ENCODE measurements at regions not wholly inside any gene's neighbourhood (a gene's known extent, or its start where the extent isn't known, plus 50 kb on each side); places are given as distances from the start of the nearest gene placed in this dataset.

DNA sequence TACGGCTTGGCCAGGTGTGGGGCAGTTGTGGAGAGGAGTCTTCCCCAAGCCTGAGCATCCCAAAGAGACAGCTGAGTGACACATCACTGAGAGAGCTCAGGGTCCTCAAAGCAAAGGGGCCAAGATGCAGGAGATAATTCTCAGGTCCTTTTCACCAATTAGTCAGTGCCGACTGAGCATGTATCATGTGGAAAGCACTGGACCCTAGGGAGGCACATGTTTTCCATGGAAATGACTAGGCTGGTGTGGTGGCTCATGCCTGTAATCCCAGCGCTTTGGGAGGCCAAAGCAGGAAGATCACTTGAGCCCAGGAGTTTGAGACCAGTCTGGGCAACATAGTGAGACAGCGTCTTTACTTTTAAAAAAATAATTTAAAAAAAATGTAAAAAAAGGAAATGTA, 67.3 kb upstream of the PRPS1 start:
- no peak overlapping the region for H3K14ac ChIP-seq (ENCODE audit: insufficient read length)
- no peak overlapping the region for H3K4ac ChIP-seq (replicated peaks; ENCODE audit: insufficient read length, low read depth, low read length)
- H2BK12ac ChIP-seq (ENCODE audit: low read depth, low read length), result peak overlapping the region; percentile 81
- H3K18ac ChIP-seq (ENCODE audit: extremely low read depth, low read length), result no peak overlapping the region; the same call in 1 of the 2 replicates
- H3K27me3 ChIP-seq (replicated peaks in 1 of 4; ENCODE audit: control insufficient read depth in 3 of 4, extremely low read depth in 1 of 4, insufficient read depth in 3 of 4, low read length in 3 of 4), result no peaks in the 10 kb centered on the region
- no peak overlapping the region for H2BK15ac ChIP-seq (ENCODE audit: low read length)
- 0 out of 2 replicates have a peak overlapping the region, but pooled peaks have one; percentile 48 for H2BK20ac ChIP-seq (ENCODE audit: low read length)
- ChIA-PET CTCF (ENCODE audit: partially characterized antibody) (interaction anchor here (0.9 to 1.0 kb wide), 2 partner anchors 18 to 40 kb away, joined by 3 read pairs; no protein-coding TSS in a partner anchor), POLR2A (ENCODE audit: partially characterized antibody) (interaction anchor here (1.2 kb wide), 2 partner anchors 28 to 68 kb away, joined by 3 read pairs; no protein-coding TSS in a partner anchor)
- no peak overlapping the region for H4K5ac ChIP-seq (ENCODE audit: insufficient read length, low read depth, low read length)
- no peaks in the 10 kb centered on the region for H3K9me3 ChIP-seq (ENCODE audit: insufficient read depth in 2 of 2, low read depth in 1 of 2, low read length in 1 of 2)
- TF ChIP-seq SP2 (IDR thresholded peaks at IDR 0.05; ENCODE audit: low read length) (no peak), E2F6 (IDR thresholded peaks at IDR 0.05) (no peak), CBX8 (IDR thresholded peaks at IDR 0.05; ENCODE audit: borderline replicate concordance, low read depth, low read length) (no peak), SP1 (IDR thresholded peaks at IDR 0.05; ENCODE audit: low read depth, low read length) (no peak)
- no peak overlapping the region for H4K8ac ChIP-seq (ENCODE audit: extremely low read depth, insufficient read depth, low read length)
- no peak overlapping the region for H3K9ac ChIP-seq (replicated peaks in 1 of 4; ENCODE audit: extremely low read depth in 1 of 4, low read depth in 3 of 4, low read length in 3 of 4)
- peaks cover 2 to 27% (median 14%) of the 10 kb centered on the region in 4 experiments; a peak in 6 of 7 replicates for H3K4me1 ChIP-seq (replicated peaks in 1 of 4; ENCODE audit: control insufficient read depth in 3 of 4, insufficient read depth in 4 of 4, low read length in 3 of 4)
- H2BK5ac ChIP-seq (ENCODE audit: low read depth, low read length), result peak overlapping the region; percentile 88; the same call in 1 of the 2 replicates
- no peaks in the 10 kb centered on the region for H3K36me3 ChIP-seq (ENCODE audit: control insufficient read depth in 2 of 4, insufficient read depth in 4 of 4, low read length in 3 of 4)
- no peaks in the 10 kb centered on the region for H4K20me1 ChIP-seq (replicated peaks in 1 of 2; ENCODE audit: control insufficient read depth in 1 of 2, insufficient read depth in 2 of 2, low read length in 2 of 2)
- no peaks in the 10 kb centered on the region for H3K23me2 ChIP-seq (ENCODE audit: low read depth, low read length)
- peak overlapping the region; percentile 68 for H4K91ac ChIP-seq (replicated peaks; ENCODE audit: insufficient read length, low read length)
- no peaks in the 10 kb centered on the region for H3K79me1 ChIP-seq (ENCODE audit: low read depth, low read length)
- FAIRE-seq (no peak), DNase-seq (ENCODE audit: low read depth in 1 of 2, low spot score in 2 of 2) (no peak)
- H3K27ac ChIP-seq (ENCODE audit: low read depth, low read length), result peak overlapping the region; percentile 58; the same call in 1 of the 2 replicates
- H2BK120ac ChIP-seq (replicated peaks; ENCODE audit: low read depth, low read length), result peak overlapping the region; percentile 28
- 85% methylated on average over 2 of the region's 4 CpGs; no CpG with 5 or more reads in 1 of the 2 experiments for WGBS, 2 experiments (ENCODE audit: extremely low coverage in 1 of 2, insufficient coverage in 1 of 2, insufficient read length in 1 of 2, insufficient replicate concordance in 2 of 2, low coverage in 1 of 2, low lambda C conversion rate in 2 of 2, missing lambda C conversion rate in 1 of 2)
- 0 out of 2 replicates have a peak overlapping the region, but pooled peaks have one; percentile 53 for H2AK5ac ChIP-seq (ENCODE audit: low read depth, low read length)
- no peak overlapping the region for H3K23ac ChIP-seq (ENCODE audit: insufficient read length)
- no peaks in the 10 kb centered on the region for H3K79me2 ChIP-seq (ENCODE audit: control insufficient read depth in 1 of 2, insufficient read depth in 2 of 2, low read length in 2 of 2)
- H3K56ac ChIP-seq (replicated peaks; ENCODE audit: insufficient read length, low read depth, low read length), result no peak overlapping the region
- H2AFZ ChIP-seq (ENCODE audit: low read length), result no peak overlapping the region
- peak overlapping the region in 1 of 2 experiments; percentile 42; a peak in 1 of 4 replicates for H3K4me2 ChIP-seq (ENCODE audit: insufficient read depth in 1 of 2, low read depth in 2 of 2, low read length in 2 of 2)
- no peak overlapping the region for H3K4me3 ChIP-seq (ENCODE audit: extremely low read depth in 1 of 4, insufficient read depth in 2 of 4, low read depth in 3 of 4, low read length in 4 of 4)

Data from H1 (cell line).